AG08395 (cell line): ENCODE measurements at regions not wholly inside any gene's neighbourhood (a gene's known extent, or its start where the extent isn't known, plus 50 kb on each side); places are given as distances from the start of the nearest gene placed in this dataset.

ENCODE experiments used
- DNase-seq: peaks from one replicate; pipeline ENCODE4 v3.0.0; 2012; ENCODE audit warnings: mixed read lengths, low spot score

GRCh38 chr6:144725736-144726522, 440.8 kb downstream of the UTRN start:
- no peak for DNase-seq

- DNase-seq, result no peak
These were observed 443.7 kb downstream of the UTRN start for GRCh38 chr6:144728804-144729203.

GRCh38 chr6:144729502-144729901, 444.4 kb downstream of the UTRN start:
- no peak for DNase-seq

GRCh38 chr6:144730088-144730645, 445.0 kb downstream of the UTRN start:
- no peak for DNase-seq

GRCh38 chr6:144731229-144731628, 446.1 kb downstream of the UTRN start:
- no peak for DNase-seq

GRCh38 chr6:144736763-144737162, 451.6 kb downstream of the UTRN start:
- DNase-seq, result no peak

GRCh38 chr6:144737998-144738397, 452.9 kb downstream of the UTRN start:
- no peak for DNase-seq

GRCh38 chr6:144739873-144740272, 454.7 kb downstream of the UTRN start:
- no peak for DNase-seq

GRCh38 chr6:144741659-144742058, 456.5 kb downstream of the UTRN start:
- DNase-seq, result no peak

GRCh38 chr6:144742779-144743178, 457.6 kb downstream of the UTRN start:
- no peak for DNase-seq

GRCh38 chr6:144744720-144745119, 459.6 kb downstream of the UTRN start:
- DNase-seq, result no peak

GRCh38 chr6:144745439-144745838, 460.3 kb downstream of the UTRN start:
- no peak for DNase-seq

- DNase-seq, result no peak
These were observed 461.9 kb downstream of the UTRN start for GRCh38 chr6:144746902-144747469.

- no peak for DNase-seq
These were observed 464.1 kb downstream of the UTRN start for GRCh38 chr6:144749263-144749662.

- DNase-seq, result no peak
These were observed 468.0 kb downstream of the UTRN start for GRCh38 chr6:144753023-144753705.

- DNase-seq, result no peak
These were observed 471.3 kb downstream of the UTRN start for GRCh38 chr6:144756469-144756868.

- DNase-seq, result no peak
These were observed 472.2 kb downstream of the UTRN start for GRCh38 chr6:144757299-144757698.

GRCh38 chr6:144757730-144758129, 472.6 kb downstream of the UTRN start:
- no peak for DNase-seq

- DNase-seq, result no peak
These were observed 473.5 kb downstream of the UTRN start for GRCh38 chr6:144758602-144759001.

- no peak for DNase-seq
These were observed 477.3 kb downstream of the UTRN start for GRCh38 chr6:144762469-144762868.

- no peak for DNase-seq
These were observed 481.9 kb downstream of the UTRN start for GRCh38 chr6:144767051-144767450.

GRCh38 chr6:144768551-144769075, 483.5 kb downstream of the UTRN start:
- DNase-seq, result no peak

- DNase-seq, result peak; percentile 14
These were observed 484.0 kb downstream of the UTRN start for GRCh38 chr6:144769142-144769541.
